ENCODE measurements at regions not wholly inside any gene's neighbourhood (a gene's known extent, or its start where the extent isn't known, plus 50 kb on each side); places are given as distances from the start of the nearest gene placed in this dataset.

GRCh38 chr9:115209601-115210306, 91.8 kb upstream of the TNC start:
- DNase-seq (ENCODE audit: low spot score), result no peak

GRCh38 chr9:115210699-115211098, 92.7 kb upstream of the TNC start:
- no peak for DNase-seq (ENCODE audit: low spot score)

- DNase-seq (ENCODE audit: low spot score), result no peak
Observed at GRCh38 chr9:115211413-115212124, 93.6 kb upstream of the TNC start.

GRCh38 chr9:115212125-115212605, 94.2 kb upstream of the TNC start:
- no peak for DNase-seq (ENCODE audit: low spot score)

GRCh38 chr9:115212832-115213231, 94.9 kb upstream of the TNC start:
- no peak for DNase-seq (ENCODE audit: low spot score)

- no peak for DNase-seq (ENCODE audit: low spot score)
Observed at GRCh38 chr9:115213818-115214334, 95.9 kb upstream of the TNC start.

- DNase-seq (ENCODE audit: low spot score), result no peak
Observed at GRCh38 chr9:115216873-115217272, 98.9 kb upstream of the TNC start.

GRCh38 chr9:115220319-115221005, 102.5 kb upstream of the TNC start:
- no peak for DNase-seq (ENCODE audit: low spot score)

GRCh38 chr9:115223471-115223870, 105.5 kb upstream of the TNC start:
- DNase-seq (ENCODE audit: low spot score), result no peak

GRCh38 chr9:115225459-115226116, 107.6 kb upstream of the TNC start:
- no peak for DNase-seq (ENCODE audit: low spot score)

- no peak for DNase-seq (ENCODE audit: low spot score)
Observed at GRCh38 chr9:115226152-115226551, 108.2 kb upstream of the TNC start.

GRCh38 chr9:115229496-115229895, 111.5 kb upstream of the TNC start:
- DNase-seq (ENCODE audit: low spot score), result no peak

- DNase-seq (ENCODE audit: low spot score), result no peak
Observed at GRCh38 chr9:115230924-115231515, 113.1 kb upstream of the TNC start.

- no peak for DNase-seq (ENCODE audit: low spot score)
Observed at GRCh38 chr9:115232181-115232774, 114.3 kb upstream of the TNC start.

GRCh38 chr9:115234094-115234493, 116.1 kb upstream of the TNC start:
- no peak for DNase-seq (ENCODE audit: low spot score)

GRCh38 chr9:115235221-115235620, 117.3 kb upstream of the TNC start:
- DNase-seq (ENCODE audit: low spot score), result no peak

GRCh38 chr9:115237385-115237998, 119.5 kb upstream of the TNC start:
- DNase-seq (ENCODE audit: low spot score), result no peak

- no peak for DNase-seq (ENCODE audit: low spot score)
Observed at GRCh38 chr9:115240676-115241075, 122.7 kb upstream of the TNC start.

GRCh38 chr9:115241641-115242040, 123.7 kb upstream of the TNC start:
- DNase-seq (ENCODE audit: low spot score), result no peak

- DNase-seq (ENCODE audit: low spot score), result no peak
Observed at GRCh38 chr9:115249488-115249887, 131.5 kb upstream of the TNC start.

- no peak for DNase-seq (ENCODE audit: low spot score)
Observed at GRCh38 chr9:115250621-115251032, 132.7 kb upstream of the TNC start.

Measured in CD4-positive, alpha-beta T cell treated with Interleukin-2 at 100 ng/mL for 4 hours (primary cell).